WERI-Rb-1 (cell line): ENCODE measurements at regions not wholly inside any gene's neighbourhood (a gene's known extent, or its start where the extent isn't known, plus 50 kb on each side); places are given as distances from the start of the nearest gene placed in this dataset.

Experiments used
- DNase-seq: peaks from one replicate; pipeline ENCODE4 v3.0.0-alpha.2; 2020
- H3K27ac ChIP-seq: fragments of 250-450 bp; sonication (Bioruptor Pico); 2 replicates; pipeline ENCODE4 v1.5.1; 2020; ENCODE audit warnings: mild to moderate bottlenecking, moderate library complexity
- H3K27me3 ChIP-seq: fragments of 250-450 bp; sonication (Bioruptor Pico); 2 replicates; pipeline ENCODE4 v1.5.1; 2021; ENCODE audit warnings: mild to moderate bottlenecking, low read depth, moderate library complexity; ENCODE audit not compliant: insufficient read depth, severe bottlenecking
- H3K36me3 ChIP-seq: fragments of 250-450 bp; sonication (Bioruptor Pico); 2 replicates; pipeline ENCODE4 v1.5.1; 2020; ENCODE audit warnings: mild to moderate bottlenecking, moderate library complexity
- H3K4me3 ChIP-seq: 2 replicates; pipeline ENCODE4 v1.5.1; 2011; ENCODE audit warnings: low read depth, mild to moderate bottlenecking, control low read depth, low read length
- H3K9me3 ChIP-seq: fragments of 250-450 bp; sonication (Bioruptor Pico); 2 replicates; pipeline ENCODE4 v1.5.1; 2021; ENCODE audit warnings: mild to moderate bottlenecking, moderate library complexity; ENCODE audit not compliant: severe bottlenecking
- CTCF ChIP-seq: IDR thresholded peaks from 2 replicates; pipeline ENCODE4 v1.5.1; 2011; ENCODE audit warnings: low read depth, mild to moderate bottlenecking, control low read depth, inconsistent platforms, low read length

GRCh38 chr2:239889641-239890121, 135.5 kb downstream of the NDUFA10 start:
- no peak for TF ChIP-seq CTCF
- DNase-seq = peak; percentile 44
- Histone ChIP-seq H3K4me3 (no peak overlapping the region), H3K27ac (no peak overlapping the region; the same call in 1 of the 2 replicates), H3K27me3 (no peaks in the 10 kb centered on the region), H3K36me3 (no peaks in the 10 kb centered on the region), H3K9me3 (peaks cover 2% of the 10 kb centered on the region)

GRCh38 chr2:239887604-239888003, 137.5 kb downstream of the NDUFA10 start:
- H3K36me3 ChIP-seq = no peaks in the 10 kb centered on the region
- no peak for DNase-seq
- H3K4me3 ChIP-seq = no peak overlapping the region
- H3K27ac ChIP-seq = peak overlapping the region; percentile 31
- no peak for TF ChIP-seq CTCF
- peaks cover 2% of the 10 kb centered on the region for H3K9me3 ChIP-seq
- H3K27me3 ChIP-seq = no peaks in the 10 kb centered on the region

GRCh38 chr2:239886781-239887180, 138.4 kb downstream of the NDUFA10 start:
- no peak overlapping the region for H3K4me3 ChIP-seq
- no peaks in the 10 kb centered on the region for H3K36me3 ChIP-seq
- peaks cover 2% of the 10 kb centered on the region for H3K9me3 ChIP-seq
- no peaks in the 10 kb centered on the region for H3K27me3 ChIP-seq
- no peak overlapping the region for H3K27ac ChIP-seq
- no peak for TF ChIP-seq CTCF
- no peak for DNase-seq

- H3K27me3 ChIP-seq = no peaks in the 10 kb centered on the region
- peaks cover 2% of the 10 kb centered on the region for H3K9me3 ChIP-seq
- no peak overlapping the region for H3K4me3 ChIP-seq
- H3K27ac ChIP-seq = no peak overlapping the region
- TF ChIP-seq CTCF = no peak
- no peak for DNase-seq
- no peaks in the 10 kb centered on the region for H3K36me3 ChIP-seq
These were observed 140.3 kb downstream of the NDUFA10 start for GRCh38 chr2:239884875-239885274.

GRCh38 chr2:239884051-239884405, 141.1 kb downstream of the NDUFA10 start:
- H3K27me3 ChIP-seq = no peaks in the 10 kb centered on the region
- no peak for DNase-seq
- H3K9me3 ChIP-seq = peaks cover 2% of the 10 kb centered on the region
- no peak overlapping the region for H3K27ac ChIP-seq
- H3K36me3 ChIP-seq = no peaks in the 10 kb centered on the region
- TF ChIP-seq CTCF = no peak
- H3K4me3 ChIP-seq = no peak overlapping the region

GRCh38 chr2:239883326-239884050, 141.7 kb downstream of the NDUFA10 start:
- TF ChIP-seq CTCF = no peak
- Histone ChIP-seq H3K9me3 (peaks cover 2% of the 10 kb centered on the region), H3K27me3 (no peaks in the 10 kb centered on the region), H3K4me3 (no peak overlapping the region), H3K36me3 (no peaks in the 10 kb centered on the region), H3K27ac (no peak overlapping the region)
- no peak for DNase-seq
